ENCODE measurements at regions not wholly inside any gene's neighbourhood (a gene's known extent, or its start where the extent isn't known, plus 50 kb on each side); places are given as distances from the start of the nearest gene placed in this dataset.
"Not testable (repeated sequence)": the region's sequence is repeated elsewhere in the genome, so short reads cannot be mapped to it uniquely, and the experiment has no call there.

GRCh38 chr7:11272352-11272751 is 298.7 kb downstream of the PHF14 start (continued):
- TF ChIP-seq ZNF431 (CRISPR knock-in tag; IDR thresholded peaks at IDR 0.05; ENCODE audit: borderline replicate concordance, low read depth): no peak
- TF ChIP-seq KLF6 (CRISPR knock-in tag; IDR thresholded peaks at IDR 0.05): no peak
- no peak for TF ChIP-seq MTF2 (CRISPR knock-in tag; IDR thresholded peaks at IDR 0.05; ENCODE audit: borderline replicate concordance)

- CTCF ChIA-PET (ENCODE audit: low intra/inter-chr PET ratio, low total read pairs): no interaction called here
- no peak overlapping the region for H3K9ac ChIP-seq (ENCODE audit: insufficient read depth, low read depth, low read length)
- ATAC-seq (no peak), FAIRE-seq (no peak), DNase-seq (ENCODE audit: low spot score) (no peak)
- H2AFZ ChIP-seq (ENCODE audit: low read length): no peak overlapping the region
- H3K4me1 ChIP-seq (ENCODE audit: insufficient read depth, low read length): no peaks in the 10 kb centered on the region
- H3K27ac ChIP-seq (ENCODE audit: extremely low read length, insufficient read depth, low read length): no peak overlapping the region
- H3K79me2 ChIP-seq (ENCODE audit: insufficient read depth, low read length): no peaks in the 10 kb centered on the region
- peak in 1 of 2 experiments; percentile 40; a peak in 2 of 4 replicates for TF ChIP-seq MAFK (conservative IDR thresholded peaks at IDR 0.05 in 1 of 2, IDR thresholded peaks at IDR 0.05 in 1 of 2; ENCODE audit: low read length in 2 of 2)
- no peak for TF ChIP-seq ZNF546 (CRISPR knock-in tag; conservative IDR thresholded peaks at IDR 0.05)
- no peaks in the 10 kb centered on the region for H4K20me1 ChIP-seq (ENCODE audit: insufficient read depth, low read length)
- WGBS (ENCODE audit: low lambda C conversion rate): 3% methylated on average over 2 of the region's 2 CpGs
- no peak overlapping the region for H3K4me3 ChIP-seq (replicated peaks in 1 of 3; ENCODE audit: insufficient read depth in 1 of 3, low read depth in 2 of 3, low read length in 3 of 3)
- no peaks in the 10 kb centered on the region for H3K9me3 ChIP-seq (ENCODE audit: low read length)
- no peaks in the 10 kb centered on the region for H3K36me3 ChIP-seq (replicated peaks in 1 of 2; ENCODE audit: control insufficient read depth in 1 of 2, insufficient read depth in 2 of 2, low read length in 2 of 2)
- no peaks in the 10 kb centered on the region for H3K27me3 ChIP-seq (ENCODE audit: control insufficient read depth in 1 of 2, insufficient read depth in 2 of 2, low read length in 2 of 2)
- no TSS peak for BruUV-seq (replicated peaks)
- POLR2A ChIA-PET: no interaction called here
- in situ Hi-C loops (cut with HindIII; ENCODE audit: extremely low pct_ligation_motif_present, low pct_unique_long_range_greater_than_20kb) (no loop called here), intact Hi-C loops (cut with micrococcal nuclease; ENCODE audit: unreplicated experiment) (no loop called here)
- H3K4me2 ChIP-seq (ENCODE audit: low read depth, low read length): no peak overlapping the region
Observed at GRCh38 chr7:11274074-11274473, 300.4 kb downstream of the PHF14 start.

GRCh38 chr7:11281953-11282352 is 308.3 kb downstream of the PHF14 start:
- peak in 1 of 2 experiments; percentile 25; a peak in 1 of 4 replicates for TF ChIP-seq MAFK (conservative IDR thresholded peaks at IDR 0.05 in 1 of 2, IDR thresholded peaks at IDR 0.05 in 1 of 2; ENCODE audit: low read length in 2 of 2)
- no peak for TF ChIP-seq RARG (CRISPR knock-in tag; IDR thresholded peaks at IDR 0.05; ENCODE audit: low read depth)
- ATAC-seq: no peak
- H3K27ac ChIP-seq (ENCODE audit: extremely low read length, insufficient read depth, low read length): no peak overlapping the region
- in situ Hi-C loops (cut with HindIII; ENCODE audit: extremely low pct_ligation_motif_present, low pct_unique_long_range_greater_than_20kb) (no loop called here), intact Hi-C loops (cut with micrococcal nuclease; ENCODE audit: unreplicated experiment) (no loop called here)
- H3K36me3 ChIP-seq (replicated peaks in 1 of 2; ENCODE audit: control insufficient read depth in 1 of 2, insufficient read depth in 2 of 2, low read length in 2 of 2): no peaks in the 10 kb centered on the region
- POLR2A ChIA-PET: no interaction called here
- DNase-seq (ENCODE audit: low spot score): no peak
- H3K9me3 ChIP-seq (ENCODE audit: low read length): no peaks in the 10 kb centered on the region
- FAIRE-seq: no peak
- no peaks in the 10 kb centered on the region for H4K20me1 ChIP-seq (ENCODE audit: insufficient read depth, low read length)
- H3K79me2 ChIP-seq (ENCODE audit: insufficient read depth, low read length): no peaks in the 10 kb centered on the region
- no peaks in the 10 kb centered on the region for H3K27me3 ChIP-seq (ENCODE audit: control insufficient read depth in 1 of 2, insufficient read depth in 2 of 2, low read length in 2 of 2)
- CTCF ChIA-PET (ENCODE audit: low intra/inter-chr PET ratio, low total read pairs): no interaction called here
- 0% methylated on average over 2 of the region's 2 CpGs for WGBS (ENCODE audit: low lambda C conversion rate)
- H3K9ac ChIP-seq (ENCODE audit: insufficient read depth, low read depth, low read length): no peak overlapping the region
- H2AFZ ChIP-seq (ENCODE audit: low read length): no peak overlapping the region
- no peak overlapping the region for H3K4me2 ChIP-seq (ENCODE audit: low read depth, low read length)
- no TSS peak for BruUV-seq (replicated peaks)
- H3K4me3 ChIP-seq (replicated peaks in 1 of 3; ENCODE audit: insufficient read depth in 1 of 3, low read depth in 2 of 3, low read length in 3 of 3): no peak overlapping the region
- H3K4me1 ChIP-seq (ENCODE audit: insufficient read depth, low read length): no peaks in the 10 kb centered on the region

GRCh38 chr7:11283584-11283983 is 309.9 kb downstream of the PHF14 start:
- BruUV-seq (replicated peaks): not testable (repeated sequence)

More at GRCh38 chr7:11283584-11283983, 309.9 kb downstream of the PHF14 start:
- H3K9me3 ChIP-seq (ENCODE audit: low read length); H3K4me2 ChIP-seq (ENCODE audit: low read depth, low read length); H3K9ac ChIP-seq (ENCODE audit: insufficient read depth, low read depth, low read length); H3K27ac ChIP-seq (ENCODE audit: extremely low read length, insufficient read depth, low read length); in situ Hi-C loops (cut with HindIII; ENCODE audit: extremely low pct_ligation_motif_present, low pct_unique_long_range_greater_than_20kb); DNase-seq (ENCODE audit: low spot score); intact Hi-C loops (cut with micrococcal nuclease; ENCODE audit: unreplicated experiment); H2AFZ ChIP-seq (ENCODE audit: low read length); H3K4me3 ChIP-seq (replicated peaks in 1 of 3; ENCODE audit: insufficient read depth in 1 of 3, low read depth in 2 of 3, low read length in 3 of 3); FAIRE-seq; POLR2A ChIA-PET; CTCF ChIA-PET (ENCODE audit: low intra/inter-chr PET ratio, low total read pairs); H3K4me1 ChIP-seq (ENCODE audit: insufficient read depth, low read length); H3K36me3 ChIP-seq (replicated peaks in 1 of 2; ENCODE audit: control insufficient read depth in 1 of 2, insufficient read depth in 2 of 2, low read length in 2 of 2); H4K20me1 ChIP-seq (ENCODE audit: insufficient read depth, low read length); ATAC-seq; H3K27me3 ChIP-seq (ENCODE audit: control insufficient read depth in 1 of 2, insufficient read depth in 2 of 2, low read length in 2 of 2); H3K79me2 ChIP-seq (ENCODE audit: insufficient read depth, low read length): not testable (repeated sequence)
- 0% methylated on average over 3 of the region's 3 CpGs for WGBS (ENCODE audit: low lambda C conversion rate)

Measured in HepG2 (cell line).